ENCODE measurements at regions not wholly inside any gene's neighbourhood (a gene's known extent, or its start where the extent isn't known, plus 50 kb on each side); places are given as distances from the start of the nearest gene placed in this dataset.

- H3K9me3 ChIP-seq (ENCODE audit: control insufficient read depth, insufficient read depth, low read depth, low read length), result no peaks in the 10 kb centered on the region
- intact Hi-C loops (cut with micrococcal nuclease; ENCODE audit: unreplicated experiment) (no loop called here), in situ Hi-C loops (cut with HindIII; ENCODE audit: low pct_unique_long_range_greater_than_20kb, low sequenced_read_pairs) (no loop called here)
- DNase-seq (ENCODE audit: low read depth, low spot score) (no peak), ATAC-seq (no peak)
- no peak for TF ChIP-seq POLR2AphosphoS5 (IDR thresholded peaks at IDR 0.05; ENCODE audit: low read depth, low read length)
- TF ChIP-seq CTCF (IDR thresholded peaks at IDR 0.05), result no peak
- TF ChIP-seq SIN3A (IDR thresholded peaks at IDR 0.05; ENCODE audit: borderline replicate concordance, insufficient read depth, low read depth, low read length), result no peak
- TF ChIP-seq TCF7L2 (IDR thresholded peaks at IDR 0.05; ENCODE audit: low read depth, low read length), result no peak
- no peak for TF ChIP-seq REST (IDR thresholded peaks at IDR 0.05; ENCODE audit: insufficient read depth in 1 of 2, low read depth in 2 of 2, low read length in 1 of 2)
- no TSS peak for BruUV-seq (replicated peaks)
- no peaks in the 10 kb centered on the region for H3K36me3 ChIP-seq (ENCODE audit: control insufficient read depth, insufficient read depth, low read length)
- CTCF ChIA-PET, result no interaction called here
- POLR2A ChIA-PET, result no interaction called here
- H3K4me1 ChIP-seq (ENCODE audit: control insufficient read depth, insufficient read depth, low read length), result no peaks in the 10 kb centered on the region
- no peak overlapping the region for H3K27ac ChIP-seq (ENCODE audit: low read length)
- no peaks in the 10 kb centered on the region for H3K27me3 ChIP-seq (ENCODE audit: control insufficient read depth, insufficient read depth, low read length)
- no peak overlapping the region for H3K4me3 ChIP-seq (ENCODE audit: low read depth in 2 of 2, low read length in 2 of 2)
Measured at GRCh38 chr7:96400518-96400917, 78.6 kb upstream of the SLC25A13 start.

- no peaks in the 10 kb centered on the region for H3K9me3 ChIP-seq (ENCODE audit: control insufficient read depth, insufficient read depth, low read depth, low read length)
- POLR2A ChIA-PET, result no interaction called here
- no peak for TF ChIP-seq SIN3A (IDR thresholded peaks at IDR 0.05; ENCODE audit: borderline replicate concordance, insufficient read depth, low read depth, low read length)
- TF ChIP-seq TCF7L2 (IDR thresholded peaks at IDR 0.05; ENCODE audit: low read depth, low read length), result no peak
- TF ChIP-seq POLR2AphosphoS5 (IDR thresholded peaks at IDR 0.05; ENCODE audit: low read depth, low read length), result no peak
- TF ChIP-seq CTCF (IDR thresholded peaks at IDR 0.05), result no peak
- TF ChIP-seq REST (IDR thresholded peaks at IDR 0.05; ENCODE audit: insufficient read depth in 1 of 2, low read depth in 2 of 2, low read length in 1 of 2), result no peak
- DNase-seq (ENCODE audit: low read depth, low spot score) (no peak), ATAC-seq (no peak)
- H3K27me3 ChIP-seq (ENCODE audit: control insufficient read depth, insufficient read depth, low read length), result no peaks in the 10 kb centered on the region
- no TSS peak for BruUV-seq (replicated peaks)
- H3K4me1 ChIP-seq (ENCODE audit: control insufficient read depth, insufficient read depth, low read length), result no peaks in the 10 kb centered on the region
- H3K27ac ChIP-seq (ENCODE audit: low read length), result no peak overlapping the region
- no peaks in the 10 kb centered on the region for H3K36me3 ChIP-seq (ENCODE audit: control insufficient read depth, insufficient read depth, low read length)
- CTCF ChIA-PET, result no interaction called here
- intact Hi-C loops (cut with micrococcal nuclease; ENCODE audit: unreplicated experiment) (no loop called here), in situ Hi-C loops (cut with HindIII; ENCODE audit: low pct_unique_long_range_greater_than_20kb, low sequenced_read_pairs) (no loop called here)
- H3K4me3 ChIP-seq (ENCODE audit: low read depth in 2 of 2, low read length in 2 of 2), result no peak overlapping the region
Measured at GRCh38 chr7:96400001-96400400, 78.1 kb upstream of the SLC25A13 start.
